DND-41 (cell line): ENCODE measurements at regions not wholly inside any gene's neighbourhood (a gene's known extent, or its start where the extent isn't known, plus 50 kb on each side); places are given as distances from the start of the nearest gene placed in this dataset.

Experiments
- CTCF ChIP-seq: IDR thresholded peaks from 2 replicates; pipeline ENCODE4 v1.5.1; 2012; ENCODE audit warnings: borderline replicate concordance, low read length, moderate library complexity, mild to moderate bottlenecking; ENCODE audit not compliant: poor library complexity, severe bottlenecking; ENCODE audit errors: extremely low read depth
- EZH2 ChIP-seq: IDR thresholded peaks from 3 replicates; pipeline ENCODE4 v1.6.1; 2012; ENCODE audit warnings: borderline replicate concordance, low read depth, mild to moderate bottlenecking, moderate library complexity, low read length, inconsistent platforms; ENCODE audit not compliant: severe bottlenecking

- TF ChIP-seq EZH2 (no peak), CTCF (no peak)
Observed at GRCh38 chr1:113205980-113206766, 133.2 kb downstream of the LRIG2 start.
